ENCODE measurements at regions not wholly inside any gene's neighbourhood (a gene's known extent, or its start where the extent isn't known, plus 50 kb on each side); places are given as distances from the start of the nearest gene placed in this dataset.
"Not testable (repeated sequence)": the region's sequence is repeated elsewhere in the genome, so short reads cannot be mapped to it uniquely, and the experiment has no call there.

- DNase-seq = no peak
Measured at GRCh38 chr3:182420741-182421140, 372.6 kb upstream of the ATP11B start.

- DNase-seq = no peak
Measured at GRCh38 chr3:182424006-182424405, 369.3 kb upstream of the ATP11B start.

GRCh38 chr3:182425926-182426718 is 367.2 kb upstream of the ATP11B start:
- DNase-seq = not testable (repeated sequence)

GRCh38 chr3:182431972-182432371 is 361.3 kb upstream of the ATP11B start:
- DNase-seq = not testable (repeated sequence)

GRCh38 chr3:182435860-182436259 is 357.4 kb upstream of the ATP11B start:
- DNase-seq = no peak

GRCh38 chr3:182436547-182436946 is 356.8 kb upstream of the ATP11B start:
- no peak for DNase-seq

GRCh38 chr3:182438398-182438797 is 354.9 kb upstream of the ATP11B start:
- no peak for DNase-seq

GRCh38 chr3:182440101-182440500 is 353.2 kb upstream of the ATP11B start:
- no peak for DNase-seq

GRCh38 chr3:182445576-182445975 is 347.7 kb upstream of the ATP11B start:
- DNase-seq = no peak

- no peak for DNase-seq
Measured at GRCh38 chr3:182450942-182451787, 342.1 kb upstream of the ATP11B start.

- no peak for DNase-seq
Measured at GRCh38 chr3:182451871-182452270, 341.4 kb upstream of the ATP11B start.

- DNase-seq = no peak
Measured at GRCh38 chr3:182455011-182455410, 338.3 kb upstream of the ATP11B start.

GRCh38 chr3:182460303-182460702 is 333.0 kb upstream of the ATP11B start:
- DNase-seq = no peak

- DNase-seq = no peak
Measured at GRCh38 chr3:182462152-182462551, 331.2 kb upstream of the ATP11B start.

- DNase-seq = no peak
Measured at GRCh38 chr3:182464513-182465145, 328.7 kb upstream of the ATP11B start.

GRCh38 chr3:182465301-182466185 is 327.8 kb upstream of the ATP11B start:
- DNase-seq = no peak

- no peak for DNase-seq
Measured at GRCh38 chr3:182469086-182469485, 324.2 kb upstream of the ATP11B start.

GRCh38 chr3:182470187-182470586 is 323.1 kb upstream of the ATP11B start:
- no peak for DNase-seq

GRCh38 chr3:182473191-182473710 is 320.1 kb upstream of the ATP11B start:
- DNase-seq = no peak

- DNase-seq = no peak
Measured at GRCh38 chr3:182478369-182478768, 314.9 kb upstream of the ATP11B start.

GRCh38 chr3:182479419-182480336 is 313.6 kb upstream of the ATP11B start:
- no peak for DNase-seq

Data from GDM1 (cell line).